ENCODE measurements at regions not wholly inside any gene's neighbourhood (a gene's known extent, or its start where the extent isn't known, plus 50 kb on each side); places are given as distances from the start of the nearest gene placed in this dataset.

GRCh38 chr10:78980354-78980753, 88.4 kb upstream of the ZMIZ1 start:
- no peak for DNase-seq

GRCh38 chr10:78980815-78981214, 88.0 kb upstream of the ZMIZ1 start:
- no peak for DNase-seq

- DNase-seq = no peak
Observed at GRCh38 chr10:78981257-78981969, 87.4 kb upstream of the ZMIZ1 start.

DNA sequence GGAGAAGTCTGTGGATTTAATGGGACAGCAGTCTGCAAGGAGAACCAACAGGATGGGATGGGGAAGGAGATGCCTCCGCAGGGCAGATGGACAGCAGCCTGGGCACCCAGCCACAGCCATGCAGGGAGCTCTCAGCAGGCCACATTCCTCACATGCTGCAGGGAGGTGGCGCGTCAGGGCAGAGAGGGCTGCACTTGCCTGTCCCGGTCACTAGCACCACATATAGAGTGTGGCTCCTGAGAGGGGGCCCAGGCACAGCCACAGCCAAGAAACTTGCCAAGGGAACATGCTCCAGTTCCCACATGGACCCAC, 86.8 kb upstream of the ZMIZ1 start:
- no peak for DNase-seq

GRCh38 chr10:78982726-78983125, 86.0 kb upstream of the ZMIZ1 start:
- no peak for DNase-seq

- DNase-seq = no peak
Observed at GRCh38 chr10:78983608-78984007, 85.2 kb upstream of the ZMIZ1 start.

GRCh38 chr10:78985973-78986818, 82.6 kb upstream of the ZMIZ1 start:
- DNase-seq = no peak

GRCh38 chr10:78991187-78991586, 77.6 kb upstream of the ZMIZ1 start:
- DNase-seq = no peak

DNA sequence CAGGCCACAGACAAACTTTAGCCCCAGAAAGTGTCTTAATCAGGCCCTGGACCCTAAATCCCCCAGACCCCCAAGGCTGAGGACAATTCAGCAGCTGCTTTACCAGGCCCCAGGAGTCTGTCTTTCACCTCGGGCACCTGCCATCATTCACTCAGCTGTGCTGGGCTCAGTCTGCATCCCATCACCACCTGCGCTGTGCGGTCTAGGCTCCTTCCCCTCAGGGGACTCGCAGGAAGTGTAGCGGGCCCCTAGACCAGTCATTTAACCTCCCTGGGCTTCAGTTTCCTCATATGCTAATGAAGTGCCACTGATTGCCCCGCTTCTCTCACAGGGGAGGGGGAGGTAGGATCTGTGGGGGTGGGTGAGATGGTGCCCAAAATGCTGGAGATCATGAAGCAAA, 76.4 kb upstream of the ZMIZ1 start:
- no peak for DNase-seq

GRCh38 chr10:78993261-78993945, 75.4 kb upstream of the ZMIZ1 start:
- no peak for DNase-seq

DNA sequence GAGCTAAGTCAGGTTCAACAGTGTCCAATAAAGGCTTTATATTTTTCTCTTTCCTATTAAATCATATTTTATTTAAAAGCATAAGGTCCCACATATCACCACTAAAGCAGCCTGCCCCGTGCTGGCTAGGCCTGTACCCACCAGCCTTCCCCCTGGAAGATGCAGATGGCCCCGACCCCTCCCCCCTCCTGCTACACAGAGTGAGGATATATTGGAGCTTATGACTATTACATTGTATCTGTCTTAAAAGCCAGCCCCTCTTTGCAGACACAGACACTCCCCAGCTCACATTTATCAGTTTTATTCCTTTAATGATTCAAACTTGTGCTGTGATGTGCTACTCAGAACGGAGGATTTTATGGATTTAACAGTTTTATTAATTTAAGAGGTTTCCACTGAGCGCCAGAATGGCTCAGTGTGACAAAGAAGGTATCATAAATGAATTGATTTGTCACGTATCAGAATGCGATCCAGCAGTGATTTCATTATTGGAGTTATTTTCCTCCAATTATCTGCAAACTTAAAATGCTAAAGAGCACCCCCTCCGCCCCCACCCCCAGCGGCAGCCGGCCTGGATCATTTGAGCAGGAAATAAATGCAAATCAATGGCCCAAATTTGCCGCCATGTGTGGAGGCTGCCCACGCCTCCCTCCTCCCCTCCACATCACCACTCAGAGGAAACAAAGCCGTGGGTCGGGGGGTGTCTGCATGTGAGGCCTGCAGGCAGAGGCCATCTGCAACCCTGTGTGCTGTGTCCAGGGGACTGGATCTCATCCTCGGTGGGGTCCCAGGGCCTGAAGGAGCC, 72.6 kb upstream of the ZMIZ1 start:
- DNase-seq = no peak

DNA sequence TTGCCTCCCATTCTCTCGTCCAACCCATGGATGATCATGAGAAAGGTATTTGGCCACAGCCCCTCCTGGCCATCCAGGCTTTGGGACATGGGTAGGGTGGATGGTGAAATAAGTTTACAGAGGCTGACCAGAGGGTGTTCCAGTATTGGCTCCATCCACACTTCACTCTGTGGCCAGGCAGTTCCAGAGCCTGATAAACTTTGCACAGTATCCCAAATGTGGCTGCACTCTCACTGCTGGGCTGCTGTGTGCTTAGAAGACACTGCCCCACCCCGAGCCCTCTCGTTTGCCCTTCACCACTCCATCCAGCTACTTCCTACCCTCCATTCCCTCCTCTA, 72.0 kb upstream of the ZMIZ1 start:
- no peak for DNase-seq

GRCh38 chr10:78997635-78998618, 70.8 kb upstream of the ZMIZ1 start:
- DNase-seq = no peak

GRCh38 chr10:79001082-79001885, 67.5 kb upstream of the ZMIZ1 start:
- DNase-seq = no peak

- no peak for DNase-seq
Observed at GRCh38 chr10:79002336-79002735, 66.4 kb upstream of the ZMIZ1 start.

- no peak for DNase-seq
Observed at GRCh38 chr10:79003183-79004100, 65.3 kb upstream of the ZMIZ1 start.

- no peak for DNase-seq
Observed at GRCh38 chr10:79004311-79004710, 64.5 kb upstream of the ZMIZ1 start.

GRCh38 chr10:79005126-79005810, 63.5 kb upstream of the ZMIZ1 start:
- no peak for DNase-seq

DNA sequence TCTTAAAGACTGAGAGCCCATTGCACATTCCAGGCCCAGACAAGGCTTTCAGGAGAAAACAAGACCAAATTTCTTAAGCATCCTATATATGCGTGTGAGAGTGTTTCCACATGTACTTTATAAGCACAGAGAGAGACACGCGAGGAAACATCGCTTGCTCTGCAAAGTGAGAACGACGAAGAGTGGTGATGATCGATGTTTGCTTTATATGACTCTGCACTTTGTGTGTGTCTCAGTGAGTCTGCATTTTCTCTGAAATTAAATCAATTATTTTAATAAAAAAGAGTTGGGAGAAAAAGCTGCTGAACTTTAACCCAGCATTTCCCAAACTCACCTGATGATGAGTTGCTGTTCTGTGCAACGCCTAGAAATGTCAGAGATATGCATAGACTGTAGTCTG, 61.7 kb upstream of the ZMIZ1 start:
- no peak for DNase-seq

Data from activated CD4-positive, alpha-beta T cell treated with anti-CD3 and anti-CD28 coated beads for 1 hour (primary cell).